Gastrocnemius medialis (tissue), 4 donors: ENCODE measurements at regions not wholly inside any gene's neighbourhood (a gene's known extent, or its start where the extent isn't known, plus 50 kb on each side); places are given as distances from the start of the nearest gene placed in this dataset.

Experiments used
- CTCF ChIP-seq, 5 experiments: fragments of 450-650 bp in 3 of 5; fragments of 200-600 bp in 2 of 5; sonication (generic) in 2 of 5; IDR thresholded peaks in 4 of 5; conservative IDR thresholded peaks in 1 of 5; 1 replicate in 4 of 5; 2 replicates in 1 of 5; pipeline ENCODE4 v1.5.1; 2016 to 2019; ENCODE audit warnings: antibody characterized with exemption in 5 of 5, mild to moderate bottlenecking in 3 of 5, moderate library complexity in 3 of 5
- POLR2A ChIP-seq, 2 donors: fragments of 450-650 bp; IDR thresholded peaks; one replicate each; pipeline ENCODE4 v1.6.1; 2017; ENCODE audit warnings: antibody characterized with exemption in 2 of 2, mild to moderate bottlenecking in 2 of 2, moderate library complexity in 2 of 2

DNA sequence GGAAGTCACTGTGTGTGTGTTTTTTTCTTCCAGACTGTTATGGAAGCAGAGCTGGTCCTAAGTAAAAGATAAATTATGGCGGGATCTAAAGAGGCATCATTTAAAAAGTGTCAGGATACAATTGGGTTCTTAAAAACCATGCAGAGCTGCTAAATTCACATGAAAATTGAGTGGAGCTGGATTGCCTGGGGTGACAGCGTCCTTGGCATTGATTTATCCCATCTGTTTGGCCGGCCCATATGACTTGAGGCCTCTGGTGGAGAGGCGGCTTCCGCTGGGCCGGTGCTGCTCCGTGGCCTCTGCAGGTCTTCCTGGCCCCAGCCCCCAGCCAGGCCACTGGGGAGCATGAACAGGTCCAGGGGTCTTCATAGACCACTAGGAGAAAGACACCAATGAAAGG lies 165.5 kb downstream of the GLI2 start:
- TF ChIP-seq CTCF (IDR thresholded peaks at IDR 0.05 in 4 of 5, conservative IDR thresholded peaks at IDR 0.05 in 1 of 5), result no peak
- TF ChIP-seq POLR2A (IDR thresholded peaks at IDR 0.05), result no peak
